HCT116 (cell line): ENCODE measurements at regions not wholly inside any gene's neighbourhood (a gene's known extent, or its start where the extent isn't known, plus 50 kb on each side); places are given as distances from the start of the nearest gene placed in this dataset.

Experiments
- ATAC-seq: fragments of 200-7000 bp; cut with Tn5 transposase; 2 replicates; pipeline ENCODE4 v1.9.1; 2020; ENCODE audit warnings: mild to moderate bottlenecking, moderate library complexity
- BruUV-seq: library from RNA; stranded (reverse); fragments of 400-500 nt; replicated peaks from 2 replicates; lab custom pipeline; 2021; lab: Mats Ljungman, UMichigan
- CTCF ChIA-PET: fragments of 300-600 bp; sonication (Branson Sonifier 250); formaldehyde crosslinking; loops from one replicate; lab custom pipeline; 2021; ENCODE audit warnings: antibody characterized with exemption; lab: Charles Lee
- POLR2A ChIA-PET: fragments of 300-600, 350-600 bp; sonication (Branson Sonifier 250); formaldehyde crosslinking; loops from one replicate; lab custom pipeline; 2021; ENCODE audit warnings: antibody characterized with exemption; lab: Charles Lee
- RAD21 ChIA-PET, 2 experiments: fragments of 300-600 bp; sonication (Branson Sonifier 250); formaldehyde crosslinking; loops; one replicate each; lab custom pipeline; 2023; ENCODE audit warnings: low total read pairs in 2 of 2; ENCODE audit not compliant: uncharacterized antibody in 2 of 2, unreplicated experiment in 2 of 2, low non-redundant PET in 1 of 2; lab: Charles Lee
- DNase-seq: peaks from one replicate; pipeline ENCODE4 v3.0.0-alpha.2; 2010; ENCODE audit warnings: low read depth, low spot score
- H2AFZ ChIP-seq: fragments of 200-600 bp; shearing (Covaris generic), sonication (generic); 2 replicates; pipeline ENCODE4 v1.6.1; 2017; ENCODE audit warnings: low read depth, mixed run types, mixed read lengths, antibody characterized with exemption, low read length; ENCODE audit not compliant: poor library complexity, severe bottlenecking
- H3K27ac ChIP-seq: 2 replicates; pipeline ENCODE4 v1.5.1; 2012; ENCODE audit warnings: low read depth, low read length
- H3K27me3 ChIP-seq: fragments of 200-600 bp; sonication (generic); 2 replicates; pipeline ENCODE4 v1.6.1; 2016; ENCODE audit warnings: mixed run types, low read length, mixed read lengths; ENCODE audit not compliant: insufficient read depth
- H3K36me3 ChIP-seq, 2 experiments: fragments of 200-500 bp in 1 of 2; fragments of 200-600 bp in 1 of 2; sonication (Bioruptor generic) in 1 of 2; sonication (generic) in 1 of 2; 2 replicates each; pipeline versions ENCODE4 v1.5.1 to v1.6.1; 2014 to 2016; ENCODE audit warnings: low read length in 2 of 2, inconsistent platforms in 1 of 2, mixed read lengths in 1 of 2, mixed run types in 1 of 2; ENCODE audit not compliant: insufficient read depth in 2 of 2, control insufficient read depth in 1 of 2
- H3K4me1 ChIP-seq, 2 experiments: fragments of 200-600 bp in 1 of 2; sonication (generic) in 1 of 2; 2 replicates each; pipeline versions ENCODE4 v1.5.1 to v1.6.1; 2012 to 2017; ENCODE audit warnings: low read length in 2 of 2, inconsistent platforms in 1 of 2, mild to moderate bottlenecking in 1 of 2, mixed read lengths in 1 of 2, mixed run types in 1 of 2, moderate library complexity in 1 of 2; ENCODE audit not compliant: insufficient read depth in 2 of 2, control insufficient read depth in 1 of 2
- H3K4me2 ChIP-seq: fragments of 200-600 bp; sonication (generic); 2 replicates; pipeline ENCODE4 v1.6.1; 2017; ENCODE audit warnings: mixed run types, low read length, mixed read lengths
- H3K4me3 ChIP-seq, 2 experiments: fragments of 200-600 bp in 1 of 2; sonication (generic) in 1 of 2; replicated peaks in 1 of 2; 2 replicates each; pipeline ENCODE4 v1.5.1; 2011 to 2016; ENCODE audit warnings: low read length in 2 of 2, control low read depth in 1 of 2, low read depth in 1 of 2, mild to moderate bottlenecking in 1 of 2, mixed read lengths in 1 of 2, mixed run types in 1 of 2
- H3K79me2 ChIP-seq: fragments of 200-600 bp; sonication (generic); 2 replicates; pipeline ENCODE4 v1.6.1; 2017; ENCODE audit warnings: mild to moderate bottlenecking, mixed run types, low read length, moderate library complexity, mixed read lengths; ENCODE audit not compliant: insufficient read depth
- H3K9ac ChIP-seq: fragments of 200-600 bp; sonication (generic); 2 replicates; pipeline ENCODE4 v1.6.1; 2016; ENCODE audit warnings: low read length, mixed read lengths
- H3K9me2 ChIP-seq: fragments of 200-600 bp; sonication (generic), shearing (Covaris generic); 2 replicates; pipeline ENCODE4 v1.6.1; 2017; ENCODE audit warnings: mixed run types, mild to moderate bottlenecking, moderate library complexity; ENCODE audit not compliant: insufficient read depth
- H3K9me3 ChIP-seq, 2 experiments: fragments of 200-500 bp in 1 of 2; fragments of 200-600 bp in 1 of 2; sonication (Bioruptor generic) in 1 of 2; sonication (generic) in 1 of 2; 2 replicates each; pipeline ENCODE4 v1.6.1; 2014 to 2017; ENCODE audit warnings: low read length in 2 of 2, mixed read lengths in 2 of 2, inconsistent platforms in 1 of 2, low read depth in 1 of 2, mild to moderate bottlenecking in 1 of 2, mixed run types in 1 of 2, moderate library complexity in 1 of 2; ENCODE audit not compliant: control insufficient read depth in 1 of 2, insufficient read depth in 1 of 2
- H4K20me1 ChIP-seq: fragments of 200-600 bp; sonication (generic), shearing (Covaris generic); 2 replicates; pipeline ENCODE4 v1.6.1; 2017; ENCODE audit warnings: mixed run types, mild to moderate bottlenecking, moderate library complexity; ENCODE audit not compliant: insufficient read depth
- CBX3 ChIP-seq: IDR thresholded peaks from 2 replicates; pipeline ENCODE4 v1.6.1; 2012; ENCODE audit warnings: low read depth
- EZH2phosphoT487 ChIP-seq: fragments of 200-600 bp; IDR thresholded peaks from 2 replicates; pipeline ENCODE4 v1.6.1; 2018; ENCODE audit warnings: antibody characterized with exemption, borderline replicate concordance
- JUND ChIP-seq: IDR thresholded peaks from 2 replicates; pipeline ENCODE4 v1.6.1; 2012
- MAX ChIP-seq: IDR thresholded peaks from 2 replicates; pipeline ENCODE4 v1.6.1; 2012
- POLR2AphosphoS5 ChIP-seq: IDR thresholded peaks from 2 replicates; pipeline ENCODE4 v1.6.1; 2011; ENCODE audit warnings: mild to moderate bottlenecking, low read depth, low read length, moderate library complexity
- SP1 ChIP-seq: IDR thresholded peaks from 2 replicates; pipeline ENCODE4 v1.6.1; 2012; ENCODE audit warnings: low read depth
- SRF ChIP-seq: IDR thresholded peaks from 2 replicates; pipeline ENCODE4 v1.6.1; 2012; ENCODE audit warnings: low read depth
- TCF7L2 ChIP-seq: IDR thresholded peaks from 2 replicates; pipeline ENCODE4 v1.7.0; 2011; ENCODE audit warnings: borderline replicate concordance, inconsistent platforms; ENCODE audit not compliant: insufficient read depth, insufficient read length; ENCODE audit errors: extremely low read depth
- ZBTB33 ChIP-seq: IDR thresholded peaks from 2 replicates; pipeline ENCODE4 v1.6.1; 2011; ENCODE audit warnings: mild to moderate bottlenecking, low read length, moderate library complexity; ENCODE audit not compliant: insufficient replicate concordance; ENCODE audit errors: extremely low read depth
- ZFX ChIP-seq: fragments of 450-650 bp; IDR thresholded peaks from 2 replicates; pipeline ENCODE4 v1.6.1; 2017
- intact Hi-C: fragments of 100-400 bp; cut with micrococcal nuclease; formaldehyde crosslinking; loops from 2 replicates; pipeline ENCODE4 v1.10.0; 2022

GRCh38 chr10:91082447-91082846, 138.0 kb upstream of the PCGF5 start:
- Histone ChIP-seq H3K79me2 (no peaks in the 10 kb centered on the region), H3K4me3 (no peak overlapping the region), H3K27me3 (peaks cover 11% of the 10 kb centered on the region; the same call in 1 of the 2 replicates), H3K4me1 (no peaks in the 10 kb centered on the region), H3K9me3 (no peaks in the 10 kb centered on the region), H3K27ac (no peak overlapping the region), H3K9ac (no peak overlapping the region), H4K20me1 (no peaks in the 10 kb centered on the region), H3K4me2 (no peak overlapping the region), H2AFZ (no peak overlapping the region), H3K36me3 (no peaks in the 10 kb centered on the region), H3K9me2 (no peaks in the 10 kb centered on the region)
- ChIA-PET RAD21 (no interaction called here), POLR2A (no interaction called here), CTCF (no interaction called here)
- intact Hi-C loops = no loop called here
- TF ChIP-seq ZFX (no peak), POLR2AphosphoS5 (no peak), TCF7L2 (no peak), JUND (no peak), ZBTB33 (no peak), SRF (no peak), EZH2phosphoT487 (no peak), MAX (no peak), SP1 (no peak), CBX3 (no peak)
- ATAC-seq (no peak), DNase-seq (no peak)
- BruUV-seq = no TSS peak
